Stomach (tissue), 8 donors: ENCODE measurements at regions not wholly inside any gene's neighbourhood (a gene's known extent, or its start where the extent isn't known, plus 50 kb on each side); places are given as distances from the start of the nearest gene placed in this dataset.

Experiments
- DNase-seq, 2 donors: peaks; one replicate each; pipeline versions ENCODE4 v3.0.0 to v3.0.0-alpha.2; 2013 to 2019
- H3K27ac ChIP-seq, 5 donors: fragments of 200-600 bp in 4 of 5; sonication (generic) in 4 of 5; one replicate each; pipeline ENCODE4 v1.5.1; 2013 to 2019; ENCODE audit warnings: mild to moderate bottlenecking in 1 of 5, moderate library complexity in 1 of 5
- H3K27me3 ChIP-seq, 3 donors: fragments of 200-600 bp; sonication (generic); one replicate each; pipeline ENCODE4 v1.5.1; 2017 to 2019; ENCODE audit warnings: mixed run types in 1 of 3
- H3K36me3 ChIP-seq, 4 donors: fragments of 200-600 bp; sonication (generic); 1 replicate in 3 of 4; 2 replicates in 1 of 4; pipeline ENCODE4 v1.5.1; 2016 to 2019
- H3K4me1 ChIP-seq, 4 donors: fragments of 200-600 bp; sonication (generic); one replicate each; pipeline ENCODE4 v1.5.1; 2016 to 2019
- H3K4me3 ChIP-seq, 4 donors: fragments of 200-600 bp; sonication (generic) in 3 of 4; one replicate each; pipeline ENCODE4 v1.5.1; 2016 to 2019; ENCODE audit warnings: mild to moderate bottlenecking in 1 of 4
- H3K9me3 ChIP-seq, 4 donors: fragments of 200-600 bp; sonication (generic); one replicate each; pipeline ENCODE4 v1.5.1; 2016 to 2019
- CTCF ChIP-seq, 7 experiments: fragments of 450-650 bp in 4 of 7; fragments of 200-600 bp in 3 of 7; sonication (generic) in 3 of 7; IDR thresholded peaks; one replicate each; pipeline ENCODE4 v1.5.1; 2016 to 2019; ENCODE audit warnings: antibody characterized with exemption in 7 of 7, control low read depth in 2 of 7, mild to moderate bottlenecking in 1 of 7
- EP300 ChIP-seq: sonication (generic); formaldehyde crosslinking; IDR thresholded peaks from one replicate; pipeline ENCODE4 v1.6.1; 2017; ENCODE audit warnings: antibody characterized with exemption
- POLR2A ChIP-seq, 4 donors: fragments of 450-650 bp; IDR thresholded peaks; one replicate each; pipeline ENCODE4 v1.6.1; 2016; ENCODE audit warnings: antibody characterized with exemption in 4 of 4, control low read depth in 2 of 4, mild to moderate bottlenecking in 1 of 4, moderate library complexity in 1 of 4
- POLR2AphosphoS5 ChIP-seq, 3 donors: sonication (generic); formaldehyde crosslinking; IDR thresholded peaks; one replicate each; pipeline ENCODE4 v1.6.1; 2016; ENCODE audit warnings: antibody characterized with exemption in 3 of 3
- WGBS, 5 donors: extraction: QIAGEN DNeasy Blood & Tissue Kit in 3 of 5; methylation state at CpG; one replicate each; pipeline versions ENCODE4 v1.1.5 to v1.1.7; 2013 to 2018; 5-methylcytosine and 5-hydroxymethylcytosine counted together
- intact Hi-C: fragments of 100-400 bp; cut with DNase I; formaldehyde crosslinking; loops from one replicate; pipeline ENCODE4 v1.15.1; 2023; ENCODE audit warnings: low total_unique reads
- donor health status: healthy with polysubstance abuse.
- donor health status: Bipolar disorder and iron deficiency.
- donor health status: healthy.

GRCh38 chr7:3109311-3109915 is 65.7 kb upstream of the CARD11 start:
- DNase-seq, result peak in 1 of 2 donors; percentile 22
- Histone ChIP-seq H3K4me1 (no peaks in the 10 kb centered on the region), H3K9me3 (peaks cover 0 to 19% (median 16%) of the 10 kb centered on the region in 4 donors), H3K4me3 (no peak overlapping the region), H3K27ac (no peak overlapping the region), H3K27me3 (peaks cover 0 to 12% (median 0%) of the 10 kb centered on the region in 3 donors), H3K36me3 (no peaks in the 10 kb centered on the region)
- no peak for TF ChIP-seq EP300
- TF ChIP-seq POLR2A (IDR thresholded peaks at IDR 0.05), result no peak
- no peak for TF ChIP-seq POLR2AphosphoS5 (IDR thresholded peaks at IDR 0.05)
- no peak for TF ChIP-seq CTCF (IDR thresholded peaks at IDR 0.05)
- 34 to 60% (median 41%) methylated on average over 9 of the region's 9 CpGs for WGBS, 5 donors
- intact Hi-C loops, result no loop called here

- H3K9me3 ChIP-seq, result peaks cover 0 to 24% (median 19%) of the 10 kb centered on the region in 4 donors
- intact Hi-C loops, result no loop called here
- no peak for TF ChIP-seq EP300
- TF ChIP-seq POLR2AphosphoS5 (IDR thresholded peaks at IDR 0.05), result no peak
- TF ChIP-seq CTCF (IDR thresholded peaks at IDR 0.05), result no peak
- H3K4me3 ChIP-seq, result no peak overlapping the region
- no peak overlapping the region for H3K27ac ChIP-seq
- 48 to 58% (median 50%) methylated on average over 5 of the region's 5 CpGs for WGBS, 5 donors
- H3K4me1 ChIP-seq, result peaks cover 0 to 4% (median 2%) of the 10 kb centered on the region in 4 donors
- peak in 1 of 2 donors; percentile 13 for DNase-seq
- H3K36me3 ChIP-seq, result no peaks in the 10 kb centered on the region
- H3K27me3 ChIP-seq, result peaks cover 0 to 15% (median 0%) of the 10 kb centered on the region in 3 donors
These were observed 68.9 kb upstream of the CARD11 start for GRCh38 chr7:3112479-3113134.

- peaks cover 0 to 14% (median 12%) of the 10 kb centered on the region in 4 donors for H3K9me3 ChIP-seq
- peaks cover 0 to 17% (median 0%) of the 10 kb centered on the region in 3 donors for H3K27me3 ChIP-seq
- DNase-seq, result no peak
- H3K27ac ChIP-seq, result no peak overlapping the region
- WGBS, 5 donors, result 53 to 81% (median 76%) methylated on average over 5 of the region's 5 CpGs
- intact Hi-C loops, result no loop called here
- no peaks in the 10 kb centered on the region for H3K36me3 ChIP-seq
- TF ChIP-seq CTCF (IDR thresholded peaks at IDR 0.05) (no peak), EP300 (no peak), POLR2A (IDR thresholded peaks at IDR 0.05) (no peak), POLR2AphosphoS5 (IDR thresholded peaks at IDR 0.05) (no peak)
- peaks cover 0 to 6% (median 2%) of the 10 kb centered on the region in 4 donors for H3K4me1 ChIP-seq
- no peak overlapping the region for H3K4me3 ChIP-seq
These were observed 71.2 kb upstream of the CARD11 start for GRCh38 chr7:3114917-3115316.

GRCh38 chr7:3117081-3117480 is 73.4 kb upstream of the CARD11 start:
- H3K27ac ChIP-seq, result no peak overlapping the region
- peaks cover 0 to 16% (median 0%) of the 10 kb centered on the region in 3 donors for H3K27me3 ChIP-seq
- peaks cover 0 to 6% (median 2%) of the 10 kb centered on the region in 4 donors for H3K4me1 ChIP-seq
- no peak overlapping the region for H3K4me3 ChIP-seq
- no peaks in the 10 kb centered on the region for H3K36me3 ChIP-seq
- intact Hi-C loops, result no loop called here
- 5 to 22% (median 19%) methylated on average over 2 of the region's 2 CpGs for WGBS, 5 donors
- H3K9me3 ChIP-seq, result peaks cover 0 to 26% (median 23%) of the 10 kb centered on the region in 4 donors
- no peak for DNase-seq
- TF ChIP-seq CTCF (IDR thresholded peaks at IDR 0.05) (no peak), POLR2A (IDR thresholded peaks at IDR 0.05) (no peak), POLR2AphosphoS5 (IDR thresholded peaks at IDR 0.05) (no peak), EP300 (no peak)
